ENCODE measurements at regions not wholly inside any gene's neighbourhood (a gene's known extent, or its start where the extent isn't known, plus 50 kb on each side); places are given as distances from the start of the nearest gene placed in this dataset.

- Histone ChIP-seq H3K4me1 (no peaks in the 10 kb centered on the region), H3K36me3 (no peaks in the 10 kb centered on the region), H3K4me3 (no peak overlapping the region), H3K27me3 (peaks cover 0 to 9% (median 4%) of the 10 kb centered on the region in 4 donors), H3K27ac (no peak overlapping the region), H3K9me3 (no peaks in the 10 kb centered on the region)
- no peak for DNase-seq
- intact Hi-C loops (cut with DNase I): no loop called here
- no peak for FAIRE-seq
- no peak for TF ChIP-seq CTCF (IDR thresholded peaks at IDR 0.05)
- ATAC-seq: peak in 1 of 4 donors; percentile 61
These were observed 207.9 kb upstream of the FAM241A start for GRCh38 chr4:111937368-111937767.

- ATAC-seq (no peak), FAIRE-seq (no peak), DNase-seq (no peak)
- no peak for TF ChIP-seq CTCF (IDR thresholded peaks at IDR 0.05)
- intact Hi-C loops (cut with DNase I): no loop called here
- Histone ChIP-seq H3K27me3 (peaks cover 0 to 9% (median 0%) of the 10 kb centered on the region in 4 donors), H3K9me3 (no peaks in the 10 kb centered on the region), H3K4me3 (no peak overlapping the region), H3K4me1 (peaks cover 0 to 5% (median 0%) of the 10 kb centered on the region in 3 donors), H3K36me3 (no peaks in the 10 kb centered on the region), H3K27ac (no peak overlapping the region)
- 81 to 83% methylated on average over 1 of the region's 1 CpG for WGBS, 2 donors
These were observed 203.3 kb upstream of the FAM241A start for GRCh38 chr4:111941957-111942356.

- ATAC-seq (peak; percentile 75 to 98 (median 94)), DNase-seq (peak; percentile 13 to 54 (median 36)), FAIRE-seq (no peak)
- intact Hi-C loops (cut with DNase I): no loop called here
- 13 to 14% methylated on average over 7 of the region's 7 CpGs for WGBS, 2 donors
- H3K4me3 ChIP-seq: no peak overlapping the region
- no peak overlapping the region for H3K27ac ChIP-seq
- H3K36me3 ChIP-seq: no peaks in the 10 kb centered on the region
- peak in 3 of 4 donors; percentile 12 to 30 (median 23) for TF ChIP-seq CTCF (IDR thresholded peaks at IDR 0.05)
- no peaks in the 10 kb centered on the region for H3K27me3 ChIP-seq
- H3K9me3 ChIP-seq: no peaks in the 10 kb centered on the region
- peaks cover 0 to 5% (median 0%) of the 10 kb centered on the region in 3 donors for H3K4me1 ChIP-seq
These were observed 201.5 kb upstream of the FAM241A start for GRCh38 chr4:111943796-111944203.

- Histone ChIP-seq H3K4me3 (no peak overlapping the region), H3K36me3 (no peaks in the 10 kb centered on the region), H3K27me3 (no peaks in the 10 kb centered on the region), H3K27ac (no peak overlapping the region), H3K9me3 (no peaks in the 10 kb centered on the region), H3K4me1 (peaks cover 0 to 5% (median 0%) of the 10 kb centered on the region in 3 donors)
- 61 to 71% methylated on average over 1 of the region's 1 CpG for WGBS, 2 donors
- ATAC-seq (no peak), FAIRE-seq (no peak), DNase-seq (no peak)
- no peak for TF ChIP-seq CTCF (IDR thresholded peaks at IDR 0.05)
- intact Hi-C loops (cut with DNase I): no loop called here
These were observed 200.2 kb upstream of the FAM241A start for GRCh38 chr4:111945014-111945413.

- H3K4me3 ChIP-seq: no peak overlapping the region
- WGBS, 2 donors: 42 to 50% methylated on average over 2 of the region's 2 CpGs
These were observed 198.5 kb upstream of the FAM241A start for GRCh38 chr4:111946800-111947199.

More at GRCh38 chr4:111946800-111947199, 198.5 kb upstream of the FAM241A start:
- intact Hi-C loops (cut with DNase I): no loop called here
- peaks cover 0 to 5% (median 0%) of the 10 kb centered on the region in 3 donors for H3K4me1 ChIP-seq
- no peak for TF ChIP-seq CTCF (IDR thresholded peaks at IDR 0.05)
- DNase-seq (no peak), FAIRE-seq (no peak), ATAC-seq (no peak)
- H3K9me3 ChIP-seq: no peaks in the 10 kb centered on the region
- no peak overlapping the region for H3K27ac ChIP-seq
- no peaks in the 10 kb centered on the region for H3K27me3 ChIP-seq
- H3K36me3 ChIP-seq: no peaks in the 10 kb centered on the region
